ENCODE measurements at regions not wholly inside any gene's neighbourhood (a gene's known extent, or its start where the extent isn't known, plus 50 kb on each side); places are given as distances from the start of the nearest gene placed in this dataset.

- H3K27me3 ChIP-seq (ENCODE audit: control insufficient read depth, insufficient read depth, low read length), result no peaks in the 10 kb centered on the region
- H3K36me3 ChIP-seq (ENCODE audit: insufficient read depth, low read length), result no peaks in the 10 kb centered on the region
- no peak overlapping the region for H3K9ac ChIP-seq (ENCODE audit: low read depth, low read length)
- no peaks in the 10 kb centered on the region for H3K9me3 ChIP-seq (replicated peaks; ENCODE audit: low read length)
- H3K4me2 ChIP-seq (ENCODE audit: low read length), result no peak overlapping the region
- H3K4me3 ChIP-seq (ENCODE audit: low read length), result no peak overlapping the region
- H3K4me1 ChIP-seq (ENCODE audit: control insufficient read depth, insufficient read depth, low read length), result no peaks in the 10 kb centered on the region
These were observed 159.9 kb downstream of the PCDH7 start for GRCh38 chr4:30879855-30880598.

DNA sequence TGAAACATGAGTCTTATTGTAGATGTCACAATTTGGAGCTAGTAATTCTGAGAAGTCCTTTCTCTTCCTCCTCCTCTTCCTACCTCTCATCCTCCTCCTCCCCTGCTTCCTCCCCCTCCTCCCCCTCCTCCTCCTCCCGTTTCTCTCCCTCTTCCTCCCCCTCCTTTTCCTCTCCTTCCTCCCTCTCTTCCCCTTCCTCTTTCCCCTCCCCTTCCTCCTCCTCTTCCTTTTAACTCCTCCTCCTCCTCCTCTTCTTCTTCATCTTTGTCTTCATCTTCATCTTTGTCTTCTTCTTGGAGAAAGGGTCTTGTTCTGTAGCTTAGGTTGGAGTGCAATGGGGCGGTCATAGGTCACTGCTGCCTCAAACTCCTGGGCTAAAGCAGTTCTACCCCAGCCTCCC is 161.8 kb downstream of the PCDH7 start:
- H3K9ac ChIP-seq (ENCODE audit: low read depth, low read length), result no peak overlapping the region
- H3K27me3 ChIP-seq (ENCODE audit: control insufficient read depth, insufficient read depth, low read length), result no peaks in the 10 kb centered on the region
- no peaks in the 10 kb centered on the region for H3K9me3 ChIP-seq (replicated peaks; ENCODE audit: low read length)
- H3K36me3 ChIP-seq (ENCODE audit: insufficient read depth, low read length), result no peaks in the 10 kb centered on the region
- H3K4me1 ChIP-seq (ENCODE audit: control insufficient read depth, insufficient read depth, low read length), result no peaks in the 10 kb centered on the region
- H3K4me3 ChIP-seq (ENCODE audit: low read length), result no peak overlapping the region
- no peak overlapping the region for H3K4me2 ChIP-seq (ENCODE audit: low read length)

DNA sequence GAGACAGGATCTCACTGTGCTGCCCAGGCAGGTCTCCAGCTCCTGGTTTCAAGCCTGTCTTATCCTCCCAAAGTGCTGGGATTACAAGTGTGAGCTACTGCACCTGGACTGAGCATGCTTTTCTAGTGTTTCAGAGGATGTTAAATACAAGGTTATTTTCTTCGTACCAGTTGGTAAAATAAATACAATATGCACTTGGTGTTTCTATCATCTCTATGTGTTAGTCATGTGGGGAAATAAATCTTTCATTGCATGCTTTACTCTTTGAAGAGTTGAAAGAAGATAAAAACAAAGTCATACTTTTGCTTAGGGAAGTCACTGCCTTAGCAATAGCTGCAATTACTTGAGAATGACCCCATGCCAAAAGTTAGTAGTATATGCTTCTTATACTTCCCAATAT is 162.3 kb downstream of the PCDH7 start:
- H3K4me1 ChIP-seq (ENCODE audit: control insufficient read depth, insufficient read depth, low read length), result no peaks in the 10 kb centered on the region
- no peaks in the 10 kb centered on the region for H3K27me3 ChIP-seq (ENCODE audit: control insufficient read depth, insufficient read depth, low read length)
- no peaks in the 10 kb centered on the region for H3K36me3 ChIP-seq (ENCODE audit: insufficient read depth, low read length)
- no peak overlapping the region for H3K4me3 ChIP-seq (ENCODE audit: low read length)
- H3K4me2 ChIP-seq (ENCODE audit: low read length), result no peak overlapping the region
- H3K9ac ChIP-seq (ENCODE audit: low read depth, low read length), result no peak overlapping the region
- H3K9me3 ChIP-seq (replicated peaks; ENCODE audit: low read length), result no peaks in the 10 kb centered on the region

- Histone ChIP-seq H3K9ac (ENCODE audit: low read depth, low read length) (no peak overlapping the region), H3K36me3 (ENCODE audit: insufficient read depth, low read length) (no peaks in the 10 kb centered on the region), H3K9me3 (replicated peaks; ENCODE audit: low read length) (no peaks in the 10 kb centered on the region), H3K4me1 (ENCODE audit: control insufficient read depth, insufficient read depth, low read length) (no peaks in the 10 kb centered on the region), H3K27me3 (ENCODE audit: control insufficient read depth, insufficient read depth, low read length) (no peaks in the 10 kb centered on the region), H3K4me2 (ENCODE audit: low read length) (no peak overlapping the region), H3K4me3 (ENCODE audit: low read length) (no peak overlapping the region)
These were observed 163.0 kb downstream of the PCDH7 start for GRCh38 chr4:30882995-30883675.

DNA sequence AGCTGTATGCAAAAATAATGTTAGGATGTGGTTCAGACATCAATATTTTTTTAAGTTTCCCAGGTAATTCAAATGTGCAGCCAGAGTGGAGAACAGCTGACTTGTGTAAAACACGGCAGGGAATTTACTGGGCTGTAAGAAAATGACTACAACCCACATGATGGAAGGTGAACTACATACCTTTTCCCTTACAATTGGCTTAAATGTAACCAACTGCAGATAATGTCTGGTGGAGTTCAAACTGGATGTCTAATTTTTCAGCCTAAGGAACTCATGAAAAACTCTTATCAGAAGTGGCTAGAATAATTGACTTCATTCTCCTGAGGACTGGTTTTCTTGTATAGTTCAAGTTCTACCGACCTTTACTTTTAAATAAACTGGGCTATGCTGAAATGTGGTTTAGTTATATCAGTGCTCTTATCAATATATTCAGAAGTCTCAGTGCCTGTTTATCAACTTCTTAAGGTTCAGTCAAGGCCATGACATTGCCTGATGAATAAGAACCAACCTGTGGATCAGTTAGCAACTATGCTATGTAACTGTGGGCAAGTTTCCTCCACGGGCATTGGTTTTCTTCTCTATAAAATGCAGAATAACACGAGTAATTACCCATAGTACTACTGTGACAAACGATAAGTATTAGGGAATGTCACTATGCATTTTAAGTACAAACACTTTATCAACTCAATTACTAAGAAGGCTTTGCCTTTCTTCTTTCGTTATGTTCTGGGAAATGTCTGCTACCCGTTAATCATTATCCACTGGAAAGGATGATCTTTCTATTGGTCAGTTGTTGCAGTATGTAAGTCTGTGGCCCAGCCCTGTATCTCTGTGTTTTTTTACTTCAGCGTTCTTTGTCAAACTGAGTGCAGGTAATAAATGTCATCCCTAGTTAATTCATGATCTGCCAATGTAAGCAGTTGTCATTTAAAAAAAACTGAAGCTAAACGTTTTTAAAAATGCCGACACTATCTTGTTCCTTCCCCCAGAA is 181.6 kb downstream of the PCDH7 start:
- no peak overlapping the region for H3K9ac ChIP-seq (ENCODE audit: low read depth, low read length)
- no peak overlapping the region for H3K4me3 ChIP-seq (ENCODE audit: low read length)
- H3K4me2 ChIP-seq (ENCODE audit: low read length), result no peak overlapping the region
- no peaks in the 10 kb centered on the region for H3K36me3 ChIP-seq (ENCODE audit: insufficient read depth, low read length)
- H3K27me3 ChIP-seq (ENCODE audit: control insufficient read depth, insufficient read depth, low read length), result no peaks in the 10 kb centered on the region
- no peaks in the 10 kb centered on the region for H3K9me3 ChIP-seq (replicated peaks; ENCODE audit: low read length)
- H3K4me1 ChIP-seq (ENCODE audit: control insufficient read depth, insufficient read depth, low read length), result peaks cover 6% of the 10 kb centered on the region

- H3K27me3 ChIP-seq (ENCODE audit: control insufficient read depth, insufficient read depth, low read length), result no peaks in the 10 kb centered on the region
- no peak overlapping the region for H3K4me3 ChIP-seq (ENCODE audit: low read length)
- H3K9me3 ChIP-seq (replicated peaks; ENCODE audit: low read length), result no peaks in the 10 kb centered on the region
- no peak overlapping the region for H3K4me2 ChIP-seq (ENCODE audit: low read length)
- H3K9ac ChIP-seq (ENCODE audit: low read depth, low read length), result no peak overlapping the region
- H3K4me1 ChIP-seq (ENCODE audit: control insufficient read depth, insufficient read depth, low read length), result peaks cover 6% of the 10 kb centered on the region
- no peaks in the 10 kb centered on the region for H3K36me3 ChIP-seq (ENCODE audit: insufficient read depth, low read length)
These were observed 183.5 kb downstream of the PCDH7 start for GRCh38 chr4:30903502-30904214.

DNA sequence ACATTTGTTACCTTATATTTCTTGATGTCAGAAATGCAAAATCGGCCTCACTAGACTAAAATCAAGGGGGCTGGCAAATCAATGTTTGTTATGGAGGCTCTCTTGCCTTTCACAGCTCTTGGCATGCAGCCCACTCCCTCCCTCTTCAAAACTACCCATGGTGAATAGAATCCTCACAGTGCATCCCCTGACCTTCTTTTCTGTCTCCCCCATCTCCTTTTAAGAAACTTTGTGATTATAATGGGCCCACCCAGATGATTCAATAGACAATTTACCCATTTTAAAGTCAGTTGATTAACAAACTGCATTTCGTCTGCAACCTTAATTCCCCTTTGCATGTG is 184.0 kb downstream of the PCDH7 start:
- Histone ChIP-seq H3K9ac (ENCODE audit: low read depth, low read length) (no peak overlapping the region), H3K4me2 (ENCODE audit: low read length) (no peak overlapping the region), H3K36me3 (ENCODE audit: insufficient read depth, low read length) (no peaks in the 10 kb centered on the region), H3K9me3 (replicated peaks; ENCODE audit: low read length) (no peaks in the 10 kb centered on the region), H3K27me3 (ENCODE audit: control insufficient read depth, insufficient read depth, low read length) (no peaks in the 10 kb centered on the region), H3K4me1 (ENCODE audit: control insufficient read depth, insufficient read depth, low read length) (peaks cover 6% of the 10 kb centered on the region), H3K4me3 (ENCODE audit: low read length) (no peak overlapping the region)

- no peaks in the 10 kb centered on the region for H3K27me3 ChIP-seq (ENCODE audit: control insufficient read depth, insufficient read depth, low read length)
These were observed 184.4 kb downstream of the PCDH7 start for GRCh38 chr4:30904588-30904987.

DNA sequence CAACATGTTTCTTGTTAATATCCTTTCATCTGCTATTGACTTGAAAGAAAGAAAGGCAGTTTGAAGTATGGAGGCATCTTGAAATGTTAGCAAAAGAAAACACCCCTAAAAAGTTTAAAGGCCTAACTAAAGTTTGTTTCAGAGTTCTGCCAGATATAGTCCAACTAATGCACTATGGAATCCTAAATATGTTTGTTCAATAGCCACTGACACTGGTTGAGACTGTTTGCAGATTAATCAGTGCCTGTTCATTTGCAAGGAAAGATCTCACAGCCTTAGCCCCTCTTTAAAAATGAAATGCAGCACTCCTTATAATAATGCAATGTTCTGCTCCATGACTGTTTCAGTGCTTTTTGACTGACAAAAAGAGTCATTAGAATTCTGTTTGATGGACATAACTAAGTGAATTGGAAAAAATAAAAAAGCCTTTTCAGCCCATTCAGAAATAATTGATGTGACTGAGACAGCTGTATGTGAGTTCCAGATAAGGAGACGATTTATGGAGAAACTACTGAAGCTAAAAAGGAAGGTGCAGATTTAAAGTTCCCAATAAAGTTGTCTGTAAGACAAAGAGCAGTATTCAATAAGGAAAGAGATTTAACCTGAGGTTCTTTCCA is 192.0 kb downstream of the PCDH7 start:
- H3K4me2 ChIP-seq (ENCODE audit: low read length), result no peak overlapping the region
- H3K4me3 ChIP-seq (ENCODE audit: low read length), result no peak overlapping the region
- H3K27me3 ChIP-seq (ENCODE audit: control insufficient read depth, insufficient read depth, low read length), result no peaks in the 10 kb centered on the region
- no peaks in the 10 kb centered on the region for H3K36me3 ChIP-seq (ENCODE audit: insufficient read depth, low read length)
- H3K4me1 ChIP-seq (ENCODE audit: control insufficient read depth, insufficient read depth, low read length), result no peaks in the 10 kb centered on the region
- H3K9me3 ChIP-seq (replicated peaks; ENCODE audit: low read length), result no peaks in the 10 kb centered on the region
- H3K9ac ChIP-seq (ENCODE audit: low read depth, low read length), result no peak overlapping the region

More at GRCh38 chr4:30904588-30904987, 184.4 kb downstream of the PCDH7 start:
- H3K4me2 ChIP-seq (ENCODE audit: low read length), result no peak overlapping the region
- no peaks in the 10 kb centered on the region for H3K9me3 ChIP-seq (replicated peaks; ENCODE audit: low read length)
- H3K4me1 ChIP-seq (ENCODE audit: control insufficient read depth, insufficient read depth, low read length), result peaks cover 6% of the 10 kb centered on the region
- no peak overlapping the region for H3K9ac ChIP-seq (ENCODE audit: low read depth, low read length)
- H3K4me3 ChIP-seq (ENCODE audit: low read length), result no peak overlapping the region
- no peaks in the 10 kb centered on the region for H3K36me3 ChIP-seq (ENCODE audit: insufficient read depth, low read length)

GRCh38 chr4:30916337-30917274 is 196.4 kb downstream of the PCDH7 start:
- H3K9me3 ChIP-seq (replicated peaks; ENCODE audit: low read length), result no peaks in the 10 kb centered on the region
- no peaks in the 10 kb centered on the region for H3K4me1 ChIP-seq (ENCODE audit: control insufficient read depth, insufficient read depth, low read length)
- H3K4me3 ChIP-seq (ENCODE audit: low read length), result no peak overlapping the region
- H3K27me3 ChIP-seq (ENCODE audit: control insufficient read depth, insufficient read depth, low read length), result no peaks in the 10 kb centered on the region
- H3K4me2 ChIP-seq (ENCODE audit: low read length), result no peak overlapping the region
- H3K36me3 ChIP-seq (ENCODE audit: insufficient read depth, low read length), result no peaks in the 10 kb centered on the region
- no peak overlapping the region for H3K9ac ChIP-seq (ENCODE audit: low read depth, low read length)
